GM19324 (cell line): ENCODE measurements at regions not wholly inside any gene's neighbourhood (a gene's known extent, or its start where the extent isn't known, plus 50 kb on each side); places are given as distances from the start of the nearest gene placed in this dataset.

Experiments used
- ATAC-seq: cut with Tn5 transposase; IDR thresholded peaks from one replicate; pipeline ENCODE4 v1.9.1; 2021; ENCODE audit warnings: mild to moderate bottlenecking, moderate library complexity; ENCODE audit not compliant: unreplicated experiment, low FRiP score

GRCh38 chr10:62727934-62728333 lies 76.6 kb upstream of the ADO start:
- ATAC-seq: no peak

GRCh38 chr10:62728479-62728878 lies 76.0 kb upstream of the ADO start:
- no peak for ATAC-seq

- ATAC-seq: peak; percentile 69
Observed at GRCh38 chr10:62732841-62733653, 71.5 kb upstream of the ADO start.

- ATAC-seq: no peak
Observed at GRCh38 chr10:62733654-62734293, 70.7 kb upstream of the ADO start.

GRCh38 chr10:62734781-62735463 lies 69.6 kb upstream of the ADO start:
- ATAC-seq: no peak

- peak; percentile 45 for ATAC-seq
Observed at GRCh38 chr10:62735464-62736167, 68.9 kb upstream of the ADO start.

- ATAC-seq: no peak
Observed at GRCh38 chr10:62736168-62736546, 68.4 kb upstream of the ADO start.

GRCh38 chr10:62738916-62739315 lies 65.6 kb upstream of the ADO start:
- no peak for ATAC-seq

- ATAC-seq: no peak
Observed at GRCh38 chr10:62740885-62741745, 63.4 kb upstream of the ADO start.

GRCh38 chr10:62741996-62742395 lies 62.5 kb upstream of the ADO start:
- ATAC-seq: no peak

GRCh38 chr10:62742536-62743061 lies 61.9 kb upstream of the ADO start:
- no peak for ATAC-seq

GRCh38 chr10:62744136-62744535 lies 60.4 kb upstream of the ADO start:
- no peak for ATAC-seq

- ATAC-seq: no peak
Observed at GRCh38 chr10:62745581-62745980, 58.9 kb upstream of the ADO start.

- no peak for ATAC-seq
Observed at GRCh38 chr10:62746951-62747729, 57.4 kb upstream of the ADO start.

GRCh38 chr10:62748386-62748785 lies 56.1 kb upstream of the ADO start:
- no peak for ATAC-seq

GRCh38 chr10:62749093-62749683 lies 55.3 kb upstream of the ADO start:
- no peak for ATAC-seq
